MCF 10A (cell line): ENCODE measurements at regions not wholly inside any gene's neighbourhood (a gene's known extent, or its start where the extent isn't known, plus 50 kb on each side); places are given as distances from the start of the nearest gene placed in this dataset.

ENCODE experiments used
- BruUV-seq: library from RNA; stranded (reverse); fragments of 400-500 nt; replicated peaks from 2 replicates; lab custom pipeline; 2021; lab: Mats Ljungman, UMichigan
- CTCF ChIA-PET: fragments of 300-600 bp; sonication (Branson Sonifier 250); formaldehyde crosslinking; extraction: SDS; loops from one replicate; lab custom pipeline; 2021; ENCODE audit warnings: antibody characterized with exemption, inconsistent platforms; lab: Yijun Ruan, JAX
- POLR2A ChIA-PET: fragments of 300-600, 350-650 bp; sonication (Branson Sonifier 250); formaldehyde crosslinking; extraction: SDS; loops from one replicate; lab custom pipeline; 2020; ENCODE audit warnings: antibody characterized with exemption, inconsistent platforms; lab: Yijun Ruan, JAX
- DNase-seq: peaks from one replicate; pipeline ENCODE4 v3.0.0-alpha.2; 2018; ENCODE audit not compliant: unreplicated experiment
- H3K27ac Mint-ChIP-seq: one replicate; pipeline ENCODE4 v1.8.0; 2022; ENCODE audit warnings: mild to moderate bottlenecking, low read depth, mixed read lengths; ENCODE audit not compliant: unreplicated experiment
- H3K27me3 Mint-ChIP-seq: one replicate; pipeline ENCODE4 v1.8.0; 2022; ENCODE audit warnings: mixed read lengths; ENCODE audit not compliant: insufficient read depth, unreplicated experiment
- H3K36me3 Mint-ChIP-seq: one replicate; pipeline ENCODE4 v1.8.0; 2022; ENCODE audit warnings: mild to moderate bottlenecking, moderate library complexity, mixed read lengths; ENCODE audit not compliant: insufficient read depth, unreplicated experiment
- H3K4me1 Mint-ChIP-seq: one replicate; pipeline ENCODE4 v1.8.0; 2022; ENCODE audit warnings: mixed read lengths; ENCODE audit not compliant: insufficient read depth, unreplicated experiment
- H3K4me3 Mint-ChIP-seq: one replicate; pipeline ENCODE4 v1.8.0; 2022; ENCODE audit warnings: mild to moderate bottlenecking, moderate library complexity, mixed read lengths; ENCODE audit not compliant: unreplicated experiment
- H3K9me3 Mint-ChIP-seq: one replicate; pipeline ENCODE4 v1.8.0; 2022; ENCODE audit warnings: mixed read lengths; ENCODE audit not compliant: unreplicated experiment
- intact Hi-C: fragments of 100-400 bp; cut with micrococcal nuclease; formaldehyde crosslinking; loops from 2 replicates; pipeline ENCODE4 v1.14.1; 2022
- TF ChIP-seq, protein P1 (sequence below): fragments of 200-600 bp; IDR thresholded peaks from one replicate; pipeline ENCODE4 v1.8.0; 2022; ENCODE audit warnings: antibody characterized with exemption, mild to moderate bottlenecking; ENCODE audit not compliant: unreplicated experiment

DNA sequence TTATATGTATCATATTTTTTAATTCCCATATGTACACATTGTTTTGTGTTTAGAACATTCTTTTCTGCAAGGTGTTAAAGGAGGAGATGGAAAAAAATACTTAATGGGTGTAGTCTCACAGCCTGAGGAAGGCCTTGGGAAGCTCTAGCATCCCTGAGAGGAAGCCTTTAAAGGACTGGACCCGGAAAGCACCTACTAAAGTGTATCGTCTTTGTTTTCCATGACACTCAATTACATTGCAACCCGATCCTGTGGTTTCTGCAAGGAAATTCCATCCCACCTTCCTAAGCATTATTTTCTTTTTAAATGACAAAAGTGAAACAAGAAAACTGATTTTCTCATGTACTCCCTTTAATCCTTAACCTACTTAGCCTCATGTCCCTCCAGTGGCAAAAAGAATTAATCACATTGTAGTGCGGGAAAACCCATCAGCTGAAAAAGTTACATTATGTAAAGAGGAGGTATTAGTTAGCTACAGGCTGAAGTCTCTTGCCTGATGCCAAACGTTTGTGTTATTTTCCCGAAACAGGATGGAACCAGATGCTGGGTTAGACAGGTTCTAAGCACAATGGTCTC, 147.8 kb upstream of the CPSF6 start:
- no TSS peak for BruUV-seq
- intact Hi-C loops = no loop called here
- no peaks in the 10 kb centered on the region for H3K4me1 Mint-ChIP-seq
- no peak overlapping the region for H3K27ac Mint-ChIP-seq
- POLR2A ChIA-PET = interaction anchor here (0.5 kb wide), 1 partner anchor 326 kb away, joined by 3 read pairs; no protein-coding TSS in a partner anchor
- CTCF ChIA-PET = interaction anchor here (0.5 to 1.5 kb wide), 3 partner anchors 63 to 211 kb away, joined by 3 read pairs; no protein-coding TSS in a partner anchor
- DNase-seq = no peak
- TF ChIP-seq, protein P1, sequence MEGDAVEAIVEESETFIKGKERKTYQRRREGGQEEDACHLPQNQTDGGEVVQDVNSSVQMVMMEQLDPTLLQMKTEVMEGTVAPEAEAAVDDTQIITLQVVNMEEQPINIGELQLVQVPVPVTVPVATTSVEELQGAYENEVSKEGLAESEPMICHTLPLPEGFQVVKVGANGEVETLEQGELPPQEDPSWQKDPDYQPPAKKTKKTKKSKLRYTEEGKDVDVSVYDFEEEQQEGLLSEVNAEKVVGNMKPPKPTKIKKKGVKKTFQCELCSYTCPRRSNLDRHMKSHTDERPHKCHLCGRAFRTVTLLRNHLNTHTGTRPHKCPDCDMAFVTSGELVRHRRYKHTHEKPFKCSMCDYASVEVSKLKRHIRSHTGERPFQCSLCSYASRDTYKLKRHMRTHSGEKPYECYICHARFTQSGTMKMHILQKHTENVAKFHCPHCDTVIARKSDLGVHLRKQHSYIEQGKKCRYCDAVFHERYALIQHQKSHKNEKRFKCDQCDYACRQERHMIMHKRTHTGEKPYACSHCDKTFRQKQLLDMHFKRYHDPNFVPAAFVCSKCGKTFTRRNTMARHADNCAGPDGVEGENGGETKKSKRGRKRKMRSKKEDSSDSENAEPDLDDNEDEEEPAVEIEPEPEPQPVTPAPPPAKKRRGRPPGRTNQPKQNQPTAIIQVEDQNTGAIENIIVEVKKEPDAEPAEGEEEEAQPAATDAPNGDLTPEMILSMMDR = no peak
- H3K4me3 Mint-ChIP-seq = no peak overlapping the region
- no peaks in the 10 kb centered on the region for H3K9me3 Mint-ChIP-seq
- no peaks in the 10 kb centered on the region for H3K36me3 Mint-ChIP-seq
- H3K27me3 Mint-ChIP-seq = peaks cover 24% of the 10 kb centered on the region

DNA sequence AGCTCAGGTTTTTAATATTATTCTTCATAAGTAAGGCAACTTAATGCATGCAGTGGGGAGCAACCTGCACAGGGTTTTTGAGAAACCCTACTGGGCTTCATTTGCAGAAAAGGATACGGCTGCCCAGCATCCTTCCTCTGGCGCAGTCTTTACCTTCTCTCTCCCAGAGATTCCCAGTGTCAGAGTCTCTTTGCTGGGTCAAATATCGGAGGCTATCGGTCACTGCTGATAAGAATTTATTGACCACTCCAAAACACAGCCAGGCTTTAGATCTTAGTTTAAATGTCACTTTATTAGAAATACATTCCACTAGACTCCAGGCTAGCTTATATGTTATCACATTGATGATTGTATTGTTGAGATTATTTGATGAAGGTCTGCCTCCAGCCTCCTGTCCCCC, 147.2 kb upstream of the CPSF6 start:
- peaks cover 24% of the 10 kb centered on the region for H3K27me3 Mint-ChIP-seq
- no peak overlapping the region for H3K27ac Mint-ChIP-seq
- CTCF ChIA-PET = interaction anchor here (0.6 to 1.5 kb wide), 2 partner anchors 62 to 212 kb away, joined by 3 read pairs; no protein-coding TSS in a partner anchor
- POLR2A ChIA-PET = interaction anchor here (0.6 kb wide), 1 partner anchor 54 kb away, joined by 3 read pairs; no protein-coding TSS in a partner anchor
- intact Hi-C loops = no loop called here
- TF ChIP-seq, protein P1 = no peak
- DNase-seq = no peak
- no peak overlapping the region for H3K4me3 Mint-ChIP-seq
- no peaks in the 10 kb centered on the region for H3K9me3 Mint-ChIP-seq
- BruUV-seq = no TSS peak
- H3K4me1 Mint-ChIP-seq = no peaks in the 10 kb centered on the region
- no peaks in the 10 kb centered on the region for H3K36me3 Mint-ChIP-seq

DNA sequence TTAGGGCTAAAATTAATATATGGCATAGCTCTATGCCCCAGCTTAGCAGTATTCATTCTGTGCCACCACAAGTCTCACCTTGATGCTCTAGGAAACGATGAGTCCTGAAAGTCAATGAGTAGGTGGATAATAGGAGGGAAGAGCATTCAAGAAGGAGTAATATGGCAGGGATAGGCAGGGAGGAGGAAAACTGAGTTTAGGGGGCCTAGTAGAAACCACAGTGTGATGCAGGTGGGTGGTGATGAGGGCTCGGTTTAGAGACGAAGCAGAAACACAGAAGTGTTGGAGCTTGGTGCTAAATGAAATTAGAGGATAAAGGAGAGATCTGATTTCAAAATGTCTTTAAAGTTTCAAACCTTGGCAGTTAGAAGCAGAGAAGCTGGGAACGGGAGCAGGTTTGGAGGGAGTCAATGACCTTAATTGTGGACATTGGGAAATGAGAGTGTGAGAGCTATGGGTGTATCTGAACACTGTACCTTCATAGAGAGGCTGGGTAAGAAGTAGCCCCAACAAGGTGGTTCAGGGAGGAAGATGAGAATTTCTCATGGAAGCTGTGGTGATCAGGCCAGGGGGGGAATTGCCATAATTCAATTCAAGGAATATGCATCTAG, 144.7 kb upstream of the CPSF6 start:
- peaks cover 16% of the 10 kb centered on the region for H3K27me3 Mint-ChIP-seq
- ChIA-PET CTCF (no interaction called here), POLR2A (no interaction called here)

More for the DNA sequence above, 144.7 kb upstream of the CPSF6 start:
- Mint-ChIP-seq H3K36me3 (peaks cover 3% of the 10 kb centered on the region), H3K4me1 (no peaks in the 10 kb centered on the region), H3K9me3 (no peaks in the 10 kb centered on the region), H3K4me3 (no peak overlapping the region), H3K27ac (no peak overlapping the region)
- BruUV-seq = no TSS peak
- no peak for DNase-seq
- TF ChIP-seq, protein P1 = no peak
- intact Hi-C loops = no loop called here
